ENCODE measurements at regions not wholly inside any gene's neighbourhood (a gene's known extent, or its start where the extent isn't known, plus 50 kb on each side); places are given as distances from the start of the nearest gene placed in this dataset.

- TF ChIP-seq POLR2A (IDR thresholded peaks at IDR 0.05) (no peak), CTCF (IDR thresholded peaks at IDR 0.05 in 8 of 11, conservative IDR thresholded peaks at IDR 0.05 in 3 of 11) (no peak), POLR2AphosphoS5 (IDR thresholded peaks at IDR 0.05) (no peak)
Measured at GRCh38 chr1:68969441-68969840, 472.6 kb upstream of the DEPDC1 start.
